Skeletal muscle cell (primary cell): ENCODE measurements at regions not wholly inside any gene's neighbourhood (a gene's known extent, or its start where the extent isn't known, plus 50 kb on each side); places are given as distances from the start of the nearest gene placed in this dataset.

Source experiments
- DNase-seq: peaks from one replicate; pipeline ENCODE4 v3.0.0-alpha.2; 2010; ENCODE audit warnings: low read depth
- H3K4me3 ChIP-seq: 2 replicates; pipeline ENCODE4 v1.5.1; 2011; ENCODE audit warnings: low read depth, mild to moderate bottlenecking, control low read depth, low read length, moderate library complexity

- DNase-seq, result no peak
- H3K4me3 ChIP-seq, result no peak overlapping the region
Measured at GRCh38 chr10:3281941-3282673, 109.5 kb upstream of the PITRM1 start.

DNA sequence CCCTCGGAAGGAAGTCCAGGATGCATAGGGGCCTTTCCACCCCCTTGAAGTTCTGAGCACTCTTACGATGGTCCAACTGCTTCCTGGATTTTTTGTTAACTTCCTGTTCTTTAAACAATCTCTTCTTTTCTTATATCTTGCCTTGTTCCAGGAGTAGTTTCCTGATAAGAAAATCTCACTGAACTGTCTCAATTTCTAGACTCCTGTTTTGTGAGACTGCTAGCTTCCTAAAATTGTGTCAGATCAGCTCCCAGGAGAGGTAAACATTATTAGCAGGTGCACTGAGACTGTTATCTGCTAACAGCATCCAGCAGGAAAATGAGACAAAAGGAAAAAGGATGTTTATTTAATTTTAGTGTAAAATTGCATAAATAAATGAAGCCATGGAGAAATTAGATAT lies 106.2 kb upstream of the PITRM1 start:
- DNase-seq, result no peak
- H3K4me3 ChIP-seq, result no peak overlapping the region

DNA sequence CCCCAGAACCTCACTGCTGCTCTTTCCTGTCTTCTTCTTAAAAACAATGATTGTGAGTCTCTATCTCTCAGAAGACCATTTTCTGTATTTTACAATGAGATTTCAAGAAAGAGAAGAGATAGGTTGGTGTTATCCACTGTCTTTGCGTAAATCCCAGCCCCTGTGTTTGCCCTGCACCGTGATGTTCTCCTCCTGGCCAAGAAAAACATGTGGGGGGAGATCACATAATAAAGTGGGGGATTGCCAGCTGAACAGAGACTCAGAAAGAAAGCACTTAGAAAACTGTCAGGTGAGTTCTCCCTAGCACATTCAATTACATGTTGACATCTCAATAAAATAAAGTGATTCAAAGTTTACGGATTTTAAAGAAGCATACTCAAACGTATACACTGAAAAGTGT lies 105.0 kb upstream of the PITRM1 start:
- H3K4me3 ChIP-seq, result no peak overlapping the region
- no peak for DNase-seq

- no peak overlapping the region for H3K4me3 ChIP-seq
- no peak for DNase-seq
Measured at GRCh38 chr10:3274414-3274813, 101.8 kb upstream of the PITRM1 start.

DNA sequence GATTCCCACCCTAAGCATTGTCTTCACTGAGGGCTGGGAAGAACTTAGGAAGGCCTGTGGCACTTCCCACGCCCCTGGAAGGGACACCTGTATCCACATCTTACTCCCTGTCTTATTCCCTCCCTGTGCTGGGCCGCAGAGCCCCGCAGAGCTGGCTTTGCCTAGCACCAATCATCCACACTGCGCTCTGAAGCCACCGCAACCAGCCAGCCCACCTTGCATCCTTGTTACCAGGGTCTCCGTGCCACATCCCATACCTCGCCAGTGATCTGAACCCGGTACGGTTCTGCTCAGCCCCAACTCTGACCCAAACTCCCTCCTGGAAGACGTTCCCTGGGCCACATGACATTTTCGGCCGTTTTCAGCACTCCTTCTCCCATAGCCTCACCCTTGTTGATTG lies 101.4 kb upstream of the PITRM1 start:
- H3K4me3 ChIP-seq, result no peak overlapping the region
- no peak for DNase-seq

DNA sequence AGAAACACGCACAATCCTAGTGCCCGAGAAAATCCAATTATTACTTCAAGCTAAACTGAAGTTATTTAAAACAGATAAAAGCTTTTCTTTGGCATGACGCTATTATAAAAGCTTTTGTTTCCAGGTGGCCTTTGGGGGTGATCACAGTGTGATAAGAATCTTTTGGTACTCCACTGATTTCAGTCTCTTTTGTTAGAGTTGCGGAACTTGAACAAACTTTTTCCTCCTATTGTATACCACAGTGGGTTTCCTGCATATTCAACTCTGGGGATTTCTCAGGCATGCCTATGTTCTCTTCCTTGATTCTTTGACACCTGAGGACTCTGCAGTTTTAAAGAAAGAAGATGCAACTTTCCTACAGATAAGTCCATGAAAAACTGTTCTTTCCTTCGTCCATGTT lies 99.7 kb upstream of the PITRM1 start:
- no peak overlapping the region for H3K4me3 ChIP-seq
- no peak for DNase-seq

DNA sequence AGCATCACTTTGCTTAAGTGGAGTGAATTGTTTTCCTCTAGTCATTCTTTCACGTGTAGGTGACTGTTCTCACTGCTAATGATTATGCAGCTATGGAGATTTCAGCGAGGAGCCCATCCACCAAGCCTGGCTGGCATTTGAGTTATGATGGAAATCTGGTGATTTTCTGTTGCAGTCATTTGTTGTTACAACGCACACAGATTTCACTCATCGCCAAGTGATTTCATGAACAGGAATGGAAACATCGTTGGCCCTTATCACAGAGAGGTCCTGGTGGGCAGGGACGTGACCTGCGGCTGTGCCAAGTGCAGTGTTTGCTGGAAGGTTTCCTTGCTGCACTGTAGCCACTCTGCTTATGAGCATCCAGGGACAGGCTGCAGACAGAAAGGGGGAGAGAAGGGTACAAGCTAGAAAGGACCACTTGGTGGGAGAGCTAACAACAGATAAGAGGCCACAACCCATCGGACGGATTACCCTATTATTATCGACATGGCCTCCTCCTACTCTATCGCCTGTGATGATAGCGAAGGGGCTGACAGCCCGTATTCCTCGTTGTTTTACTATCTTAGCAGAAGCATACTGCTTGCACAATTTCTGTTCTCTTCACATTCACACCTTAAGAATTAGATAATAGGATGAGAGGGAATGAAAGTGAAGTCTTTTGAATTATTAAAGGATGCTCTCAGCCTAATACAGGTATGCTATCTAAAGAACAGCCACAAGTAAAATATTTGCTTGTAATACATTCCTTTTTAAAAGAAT lies 99.0 kb upstream of the PITRM1 start:
- H3K4me3 ChIP-seq, result no peak overlapping the region
- DNase-seq, result no peak

DNA sequence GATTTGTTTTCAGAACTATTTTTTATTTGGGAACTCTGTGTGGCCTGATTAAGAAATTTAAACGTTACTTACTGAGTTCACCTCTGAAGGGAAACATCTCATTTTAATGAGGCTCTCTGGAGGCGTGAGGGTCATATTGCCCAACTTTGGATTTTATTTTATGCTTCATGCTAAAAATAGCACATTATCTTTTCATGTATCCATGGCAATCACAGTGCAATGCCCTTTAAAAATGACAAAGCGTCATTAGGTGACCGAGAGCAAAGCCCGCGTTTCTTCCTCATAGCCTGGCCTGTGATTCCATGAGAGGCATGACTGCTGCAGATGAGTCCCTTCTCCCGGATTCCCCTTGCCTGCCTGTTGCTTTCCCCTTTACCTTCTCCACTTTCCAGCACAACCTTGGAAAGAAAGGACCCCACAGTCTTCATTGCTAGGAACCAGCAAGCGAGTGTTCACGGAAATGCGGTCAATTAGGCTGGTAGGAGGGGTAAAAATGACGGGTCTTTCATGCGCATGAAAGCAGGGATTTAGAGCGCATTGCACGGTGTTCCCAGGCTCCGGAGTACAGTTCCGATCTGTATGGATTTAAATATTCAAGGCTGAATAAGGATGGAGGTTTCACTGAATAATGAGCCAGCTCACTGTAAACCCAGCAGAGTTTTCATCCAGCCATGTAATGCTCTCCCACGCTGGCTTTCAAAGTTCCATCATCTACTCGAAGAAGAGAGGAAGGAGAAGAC lies 98.2 kb upstream of the PITRM1 start:
- no peak for DNase-seq
- H3K4me3 ChIP-seq, result no peak overlapping the region

- no peak overlapping the region for H3K4me3 ChIP-seq
- DNase-seq, result no peak
Measured at GRCh38 chr10:3268025-3268424, 95.4 kb upstream of the PITRM1 start.

GRCh38 chr10:3265088-3265487 lies 92.5 kb upstream of the PITRM1 start:
- no peak overlapping the region for H3K4me3 ChIP-seq
- DNase-seq, result no peak

DNA sequence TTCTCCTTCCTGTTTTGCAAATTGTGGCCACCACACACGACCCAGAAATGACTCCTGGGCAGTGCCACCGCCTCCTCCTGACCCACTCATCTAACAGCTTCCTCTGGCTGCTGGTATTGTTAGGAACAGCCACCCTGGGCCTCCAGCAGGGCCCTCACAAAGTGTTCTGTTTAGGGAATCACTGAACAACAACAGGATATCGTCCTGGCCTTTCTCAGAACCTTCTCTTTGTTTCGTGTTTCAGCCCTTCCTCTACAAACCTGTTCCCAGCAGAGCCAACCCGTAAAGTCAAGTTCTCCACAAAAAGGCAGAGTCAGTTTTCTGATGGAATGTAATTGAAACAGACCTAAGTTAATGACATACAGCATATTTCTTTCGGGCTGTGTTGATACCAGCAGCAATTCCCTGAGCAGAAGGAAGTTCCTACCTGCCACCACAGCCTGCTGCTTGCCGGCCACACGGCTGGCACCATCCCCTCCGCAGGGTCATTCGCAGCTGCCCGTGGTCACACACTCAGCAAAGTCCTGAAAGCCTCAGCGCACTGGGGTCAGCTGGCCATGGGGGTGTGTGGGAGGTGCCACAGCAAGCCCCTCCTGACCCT lies 91.7 kb upstream of the PITRM1 start:
- no peak for DNase-seq
- no peak overlapping the region for H3K4me3 ChIP-seq

DNA sequence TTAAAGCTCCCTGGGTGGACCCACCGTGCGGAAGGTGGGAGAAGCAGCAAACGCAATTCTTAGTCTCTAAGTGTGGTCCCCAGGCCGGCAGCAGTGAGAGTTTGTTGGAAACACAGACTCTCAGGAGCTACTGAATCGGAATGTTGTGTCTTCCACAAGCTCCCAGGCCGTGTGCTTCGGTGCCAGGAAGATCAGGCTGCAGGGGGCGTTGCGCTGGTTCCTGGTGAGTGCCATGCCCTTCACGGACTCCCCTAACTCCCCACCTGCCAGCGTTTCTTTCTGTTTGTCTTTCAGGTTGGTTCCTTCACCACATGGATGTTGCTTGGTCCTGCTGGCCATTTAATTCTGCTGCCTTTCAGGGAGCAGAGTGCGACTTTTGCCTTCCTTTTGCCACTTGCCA lies 91.2 kb upstream of the PITRM1 start:
- no peak for DNase-seq
- H3K4me3 ChIP-seq, result no peak overlapping the region

- no peak for DNase-seq
- no peak overlapping the region for H3K4me3 ChIP-seq
Measured at GRCh38 chr10:3263082-3263481, 90.5 kb upstream of the PITRM1 start.

DNA sequence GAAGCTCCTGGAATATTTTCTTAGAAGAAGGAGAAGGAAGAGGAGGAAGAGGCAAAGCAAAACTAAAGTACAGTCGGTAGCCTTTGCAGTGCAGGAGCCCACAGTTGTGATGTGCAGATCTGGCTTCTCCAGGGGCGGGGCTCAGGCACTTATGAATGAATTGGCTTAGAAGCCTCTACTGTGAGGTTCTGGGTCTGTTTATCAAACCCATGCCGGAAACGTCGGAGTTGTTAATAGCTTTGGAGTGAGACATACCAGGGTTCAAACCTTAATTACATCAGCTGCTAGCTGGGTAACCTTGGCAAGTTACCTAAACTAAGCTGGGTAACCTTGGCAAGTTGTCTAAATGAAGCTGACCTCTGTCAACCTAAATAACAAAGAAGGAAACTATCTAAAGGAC lies 89.3 kb upstream of the PITRM1 start:
- H3K4me3 ChIP-seq, result no peak overlapping the region
- DNase-seq, result no peak

DNA sequence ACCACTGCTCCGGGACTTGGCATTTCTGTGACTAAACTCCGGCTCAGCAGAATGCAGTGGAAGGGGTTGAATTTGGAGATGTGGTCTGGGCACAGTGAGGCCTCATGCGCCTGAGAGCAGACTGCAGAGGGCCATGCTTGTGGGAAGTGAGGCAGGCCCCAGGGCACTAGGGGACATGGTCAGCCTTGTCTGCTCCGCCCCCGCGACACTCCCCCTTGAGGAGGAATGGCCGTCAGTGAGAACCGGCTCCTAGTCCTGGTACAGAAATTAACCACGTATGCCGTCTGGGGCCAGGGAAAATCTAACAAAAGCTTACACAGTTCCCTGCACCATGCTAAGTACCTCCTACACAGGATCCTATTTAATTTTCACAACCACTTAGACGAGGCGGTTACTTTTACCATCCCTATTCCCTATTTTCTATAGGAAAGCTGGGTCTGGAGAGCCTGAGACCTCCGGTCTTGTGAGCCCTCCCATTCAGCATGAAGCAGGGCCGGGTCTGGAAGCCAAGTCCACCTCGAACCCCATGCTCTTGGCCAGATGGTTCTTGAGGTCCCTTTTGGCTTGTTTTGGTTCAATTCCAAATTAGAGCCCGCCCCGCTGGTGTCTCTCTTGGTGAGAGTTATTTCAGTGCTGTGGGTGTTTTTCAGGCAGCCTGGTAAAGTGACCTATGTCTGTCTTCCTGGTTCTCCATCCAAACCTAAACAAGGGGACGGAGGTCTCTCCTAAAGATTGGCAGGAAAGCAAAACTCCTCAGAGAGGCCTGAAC lies 87.7 kb upstream of the PITRM1 start:
- no peak overlapping the region for H3K4me3 ChIP-seq
- no peak for DNase-seq

DNA sequence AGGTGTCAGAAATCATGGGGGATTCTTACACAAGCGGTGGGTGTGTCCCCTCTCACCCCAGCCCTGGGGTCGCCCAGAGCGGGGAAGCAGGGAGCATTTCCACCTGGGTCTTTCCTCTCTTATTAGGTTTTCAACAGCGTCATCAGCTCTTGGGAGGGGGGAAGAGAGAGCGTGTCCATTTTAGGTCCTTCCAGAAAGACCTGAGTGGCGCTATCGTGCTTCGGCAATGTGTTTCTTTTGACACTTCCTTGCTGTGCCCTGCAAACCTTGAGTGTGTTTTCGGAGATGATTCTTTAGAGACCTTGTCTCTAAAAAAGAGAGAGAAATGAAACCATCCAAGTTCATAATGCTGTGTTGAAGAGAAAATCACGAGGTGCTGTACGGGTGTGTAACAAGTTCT lies 86.9 kb upstream of the PITRM1 start:
- DNase-seq, result no peak
- no peak overlapping the region for H3K4me3 ChIP-seq

DNA sequence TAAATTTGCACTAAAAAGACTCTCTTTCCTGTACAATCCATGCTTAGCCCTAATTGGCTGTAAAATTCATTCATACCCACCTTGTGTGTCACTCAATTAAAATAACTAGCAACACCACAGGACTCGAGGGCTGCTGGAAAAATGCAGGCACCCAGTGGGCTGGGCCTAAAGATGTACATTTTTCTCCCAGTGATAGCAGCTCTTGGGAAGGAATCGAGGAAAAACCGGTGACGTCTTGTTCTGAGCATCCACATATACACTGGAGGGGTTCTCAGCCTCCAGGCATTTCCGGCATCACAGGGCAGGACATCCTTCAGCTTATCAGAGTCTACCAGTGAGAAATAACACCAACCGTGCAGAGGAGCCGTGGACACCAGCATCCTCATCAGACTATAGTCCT lies 85.8 kb upstream of the PITRM1 start:
- DNase-seq, result no peak
- no peak overlapping the region for H3K4me3 ChIP-seq

DNA sequence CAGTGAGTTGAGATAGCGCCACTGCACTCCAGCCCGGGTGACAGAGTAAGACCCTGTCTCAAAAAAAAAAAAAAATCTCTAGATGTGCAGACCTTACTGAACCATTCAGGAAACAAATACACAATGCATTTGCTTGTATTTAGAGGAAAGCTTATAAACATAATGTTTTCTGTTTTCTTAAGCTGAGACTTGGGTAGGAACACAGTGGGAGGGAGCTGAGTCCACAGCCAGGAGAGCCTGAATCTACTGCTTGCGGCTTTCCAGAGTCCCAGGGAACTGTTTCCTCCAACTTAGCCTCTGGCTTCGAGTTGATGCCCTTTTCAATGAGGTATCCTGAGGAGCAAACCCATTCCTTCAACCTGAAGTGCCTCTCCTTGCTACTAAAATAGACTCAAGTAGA lies 83.0 kb upstream of the PITRM1 start:
- H3K4me3 ChIP-seq, result no peak overlapping the region
- DNase-seq, result no peak

DNA sequence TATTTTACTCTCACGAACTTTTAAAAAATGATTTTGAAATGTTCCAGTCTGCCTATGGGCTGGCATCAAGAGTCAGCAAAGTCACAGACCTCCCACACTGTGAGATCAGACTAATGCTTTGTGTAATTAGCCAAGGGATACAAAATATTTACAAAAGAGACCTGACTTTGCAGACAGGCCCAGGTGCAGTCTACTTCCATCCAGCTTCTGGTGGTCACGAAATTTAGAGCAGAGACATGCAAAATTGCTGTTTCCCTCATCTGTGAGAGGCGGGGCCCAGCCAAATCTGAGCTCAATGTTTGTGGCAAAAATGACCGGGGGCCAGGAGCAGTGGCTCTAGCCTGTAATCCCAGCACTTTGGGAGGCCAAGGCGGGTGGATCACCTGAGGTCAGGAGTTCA lies 82.5 kb upstream of the PITRM1 start:
- DNase-seq, result no peak

More for the DNA sequence above, 82.5 kb upstream of the PITRM1 start:
- H3K4me3 ChIP-seq, result no peak overlapping the region
